HepG2 (cell line): ENCODE measurements at regions not wholly inside any gene's neighbourhood (a gene's known extent, or its start where the extent isn't known, plus 50 kb on each side); places are given as distances from the start of the nearest gene placed in this dataset.

Experiments used
- ATAC-seq: fragments of 200-7000 bp; cut with Tn5 transposase; 3 replicates; pipeline ENCODE4 v1.9.1; 2020; ENCODE audit warnings: mild to moderate bottlenecking, moderate library complexity
- BruUV-seq: library from RNA; stranded (reverse); fragments of 400-500 nt; replicated peaks from 2 replicates; lab custom pipeline; 2021; lab: Mats Ljungman, UMichigan
- CTCF ChIA-PET: fragments of 300-600 bp; formaldehyde crosslinking; extraction: SDS; loops from one replicate; lab custom pipeline; 2021; ENCODE audit warnings: low total read pairs, inconsistent platforms, low intra/inter-chr PET ratio; lab: Yijun Ruan, JAX
- POLR2A ChIA-PET: fragments of 350-600 bp; sonication (Branson Sonifier 250); formaldehyde crosslinking; loops from one replicate; lab custom pipeline; 2020; ENCODE audit warnings: antibody characterized with exemption, inconsistent platforms; lab: Yijun Ruan, JAX
- DNase-seq: peaks from one replicate; pipeline ENCODE4 v3.0.0-alpha.2; 2015; ENCODE audit warnings: low spot score
- FAIRE-seq: peaks from 3 replicates; lab custom pipeline; 2011; peaks lifted over from hg19 to GRCh38; lab: Jason Lieb, UNC
- H2AFZ ChIP-seq: one replicate; pipeline ENCODE4 v1.6.1; 2011; ENCODE audit warnings: low read length, inconsistent platforms
- H3K27ac ChIP-seq: fragments of 300-600 bp; 3 replicates; pipeline ENCODE4 v1.8.0; 2011; ENCODE audit warnings: mixed run types, mild to moderate bottlenecking, mixed read lengths, low read length, inconsistent platforms; ENCODE audit not compliant: insufficient read depth; ENCODE audit errors: extremely low read length
- H3K27me3 ChIP-seq, 2 experiments: fragments of 200-600 bp in 1 of 2; 2 replicates in 1 of 2; 3 replicates in 1 of 2; pipeline versions ENCODE4 v1.6.0 to v1.8.0; 2011; ENCODE audit warnings: low read length in 2 of 2, mild to moderate bottlenecking in 2 of 2, moderate library complexity in 2 of 2, inconsistent platforms in 1 of 2; ENCODE audit not compliant: insufficient read depth in 2 of 2, control insufficient read depth in 1 of 2
- H3K36me3 ChIP-seq, 2 experiments: fragments of 200-600 bp in 1 of 2; replicated peaks in 1 of 2; 2 replicates in 1 of 2; 3 replicates in 1 of 2; pipeline versions ENCODE4 v1.5.1 to v1.8.0; 2011; ENCODE audit warnings: low read length in 2 of 2, inconsistent platforms in 1 of 2; ENCODE audit not compliant: insufficient read depth in 2 of 2, control insufficient read depth in 1 of 2
- H3K4me1 ChIP-seq: 2 replicates; pipeline ENCODE4 v1.5.1; 2012; ENCODE audit warnings: low read length, inconsistent platforms; ENCODE audit not compliant: insufficient read depth
- H3K4me2 ChIP-seq: 2 replicates; pipeline ENCODE4 v1.6.0; 2011; ENCODE audit warnings: low read depth, low read length, inconsistent platforms
- H3K4me3 ChIP-seq, 3 experiments: fragments of 200-600 bp in 1 of 3; sonication (generic), shearing (Covaris generic) in 1 of 3; replicated peaks in 1 of 3; 2 replicates each; pipeline ENCODE4 v1.5.1; 2011 to 2016; ENCODE audit warnings: low read length in 3 of 3, inconsistent platforms in 2 of 3, low read depth in 2 of 3, mild to moderate bottlenecking in 2 of 3, control low read depth in 1 of 3, mixed read lengths in 1 of 3; ENCODE audit not compliant: insufficient read depth in 1 of 3
- H3K79me2 ChIP-seq: one replicate; pipeline ENCODE4 v1.6.1; 2011; ENCODE audit warnings: low read length, inconsistent platforms; ENCODE audit not compliant: insufficient read depth
- H3K9ac ChIP-seq: 2 replicates; pipeline ENCODE4 v1.6.0; 2011; ENCODE audit warnings: mild to moderate bottlenecking, low read depth, low read length, inconsistent platforms; ENCODE audit not compliant: insufficient read depth
- H3K9me3 ChIP-seq: 2 replicates; pipeline ENCODE4 v1.5.1; 2012; ENCODE audit warnings: mild to moderate bottlenecking, low read length
- H4K20me1 ChIP-seq: 2 replicates; pipeline ENCODE4 v1.6.0; 2011; ENCODE audit warnings: inconsistent platforms, mild to moderate bottlenecking, low read length, moderate library complexity; ENCODE audit not compliant: insufficient read depth
- EZH2 ChIP-seq: conservative IDR thresholded peaks from 2 replicates; pipeline ENCODE4 v1.6.1; 2012; ENCODE audit warnings: mild to moderate bottlenecking, low read depth, low read length, moderate library complexity
- WGBS: methylation state at CpG from one replicate; pipeline ENCODE4 v1.1.6; 2017; ENCODE audit warnings: low lambda C conversion rate; 5-methylcytosine and 5-hydroxymethylcytosine counted together
- in situ Hi-C: cut with HindIII; loops from 2 replicates; pipeline ENCODE4 v1.10.0; 2017; ENCODE audit warnings: low pct_unique_long_range_greater_than_20kb; ENCODE audit not compliant: extremely low pct_ligation_motif_present
- intact Hi-C: fragments of 100-400 bp; cut with micrococcal nuclease; formaldehyde crosslinking; loops from one replicate; pipeline ENCODE4 v1.10.0; 2022; ENCODE audit not compliant: unreplicated experiment
- TF ChIP-seq, protein P1 (sequence below): sonication (generic); formaldehyde crosslinking; IDR thresholded peaks from 2 replicates; pipeline ENCODE4 v1.4.0; 2020; ENCODE audit warnings: missing genetic modification reagents

DNA sequence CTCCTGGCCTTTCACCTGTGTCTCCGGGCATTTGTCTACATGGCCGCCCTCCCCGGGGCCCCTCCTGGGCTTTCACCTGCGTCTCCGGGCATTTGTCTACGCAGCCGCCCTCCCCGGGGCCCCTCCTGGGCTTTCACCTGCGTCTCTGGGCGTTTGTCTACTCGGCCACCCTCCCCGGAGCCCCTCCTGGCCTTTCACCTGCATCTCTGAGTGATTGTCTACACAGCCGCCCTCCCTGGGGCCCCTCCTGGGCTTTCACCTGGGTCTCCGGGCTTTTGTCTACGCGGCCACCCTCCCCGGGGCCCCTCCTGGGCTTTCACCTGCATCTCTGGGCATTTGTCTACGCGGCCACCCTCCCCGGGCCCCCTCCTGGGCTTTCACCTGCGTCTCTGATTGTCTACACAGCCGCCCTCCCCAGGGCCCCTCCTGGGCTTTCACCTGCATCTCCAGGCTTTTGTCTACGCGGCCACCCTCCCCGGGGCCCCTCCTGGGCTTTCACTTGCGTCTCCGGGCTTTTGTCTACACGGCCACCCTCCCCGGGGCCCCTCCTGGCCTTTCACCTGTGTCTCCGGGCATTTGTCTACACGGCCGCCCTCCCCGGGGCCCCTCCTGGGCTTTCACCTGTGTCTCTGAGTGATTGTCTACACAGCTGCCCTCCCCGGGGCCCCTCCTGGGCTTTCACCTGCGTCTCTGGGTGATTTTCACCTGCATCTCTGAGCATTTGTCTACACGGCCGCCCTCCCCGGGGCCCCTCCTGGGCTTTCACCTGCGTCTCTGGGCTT is 68.0 kb upstream of the GALNT9 start:
- H3K27me3 ChIP-seq = peaks cover 36 to 84% of the 10 kb centered on the region in 2 experiments
- intact Hi-C loops = no loop called here

More for the DNA sequence above, 68.0 kb upstream of the GALNT9 start:
- in situ Hi-C loops = no loop called here
- peaks cover 4% of the 10 kb centered on the region; the same call in 1 of the 2 replicates for H4K20me1 ChIP-seq
- no peaks in the 10 kb centered on the region for H3K4me1 ChIP-seq
- DNase-seq (no peak), FAIRE-seq (no peak), ATAC-seq (no peak)
- ChIA-PET POLR2A (no interaction called here), CTCF (no interaction called here)
- H3K79me2 ChIP-seq = no peaks in the 10 kb centered on the region
- no peak overlapping the region for H3K4me2 ChIP-seq
- H3K27ac ChIP-seq = no peak overlapping the region
- no TSS peak for BruUV-seq
- TF ChIP-seq, protein P1, sequence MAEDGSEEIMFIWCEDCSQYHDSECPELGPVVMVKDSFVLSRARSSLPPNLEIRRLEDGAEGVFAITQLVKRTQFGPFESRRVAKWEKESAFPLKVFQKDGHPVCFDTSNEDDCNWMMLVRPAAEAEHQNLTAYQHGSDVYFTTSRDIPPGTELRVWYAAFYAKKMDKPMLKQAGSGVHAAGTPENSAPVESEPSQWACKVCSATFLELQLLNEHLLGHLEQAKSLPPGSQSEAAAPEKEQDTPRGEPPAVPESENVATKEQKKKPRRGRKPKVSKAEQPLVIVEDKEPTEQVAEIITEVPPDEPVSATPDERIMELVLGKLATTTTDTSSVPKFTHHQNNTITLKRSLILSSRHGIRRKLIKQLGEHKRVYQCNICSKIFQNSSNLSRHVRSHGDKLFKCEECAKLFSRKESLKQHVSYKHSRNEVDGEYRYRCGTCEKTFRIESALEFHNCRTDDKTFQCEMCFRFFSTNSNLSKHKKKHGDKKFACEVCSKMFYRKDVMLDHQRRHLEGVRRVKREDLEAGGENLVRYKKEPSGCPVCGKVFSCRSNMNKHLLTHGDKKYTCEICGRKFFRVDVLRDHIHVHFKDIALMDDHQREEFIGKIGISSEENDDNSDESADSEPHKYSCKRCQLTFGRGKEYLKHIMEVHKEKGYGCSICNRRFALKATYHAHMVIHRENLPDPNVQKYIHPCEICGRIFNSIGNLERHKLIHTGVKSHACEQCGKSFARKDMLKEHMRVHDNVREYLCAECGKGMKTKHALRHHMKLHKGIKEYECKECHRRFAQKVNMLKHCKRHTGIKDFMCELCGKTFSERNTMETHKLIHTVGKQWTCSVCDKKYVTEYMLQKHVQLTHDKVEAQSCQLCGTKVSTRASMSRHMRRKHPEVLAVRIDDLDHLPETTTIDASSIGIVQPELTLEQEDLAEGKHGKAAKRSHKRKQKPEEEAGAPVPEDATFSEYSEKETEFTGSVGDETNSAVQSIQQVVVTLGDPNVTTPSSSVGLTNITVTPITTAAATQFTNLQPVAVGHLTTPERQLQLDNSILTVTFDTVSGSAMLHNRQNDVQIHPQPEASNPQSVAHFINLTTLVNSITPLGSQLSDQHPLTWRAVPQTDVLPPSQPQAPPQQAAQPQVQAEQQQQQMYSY (CRISPR knock-in tag) = no peak
- peak; percentile 54; the same call in 1 of the 2 replicates for TF ChIP-seq EZH2
- H3K4me3 ChIP-seq = no peak overlapping the region
- no peak overlapping the region for H2AFZ ChIP-seq
- no peak overlapping the region for H3K9ac ChIP-seq
- H3K9me3 ChIP-seq = no peaks in the 10 kb centered on the region
- H3K36me3 ChIP-seq = no peaks in the 10 kb centered on the region
- 4% methylated on average over 39 of the region's 39 CpGs for WGBS
